Uterus (tissue), 2 donors: ENCODE measurements at regions not wholly inside any gene's neighbourhood (a gene's known extent, or its start where the extent isn't known, plus 50 kb on each side); places are given as distances from the start of the nearest gene placed in this dataset.

Experiments
- CTCF ChIP-seq, 4 experiments: fragments of 200-600 bp in 2 of 4; fragments of 450-650 bp in 2 of 4; sonication (generic) in 2 of 4; IDR thresholded peaks; one replicate each; pipeline ENCODE4 v1.5.1; 2016 to 2019; ENCODE audit warnings: antibody characterized with exemption in 4 of 4, mild to moderate bottlenecking in 2 of 4, moderate library complexity in 1 of 4
- POLR2A ChIP-seq, 2 donors: fragments of 450-650 bp; IDR thresholded peaks; one replicate each; pipeline ENCODE4 v1.6.1; 2016; ENCODE audit warnings: antibody characterized with exemption in 2 of 2, mild to moderate bottlenecking in 1 of 2, moderate library complexity in 1 of 2

- TF ChIP-seq CTCF (IDR thresholded peaks at IDR 0.05) (no peak), POLR2A (IDR thresholded peaks at IDR 0.05) (no peak)
Measured at GRCh38 chr5:17438027-17438426, 60.0 kb upstream of the TAF11L2 start.
